GM06990 (cell line): ENCODE measurements at regions not wholly inside any gene's neighbourhood (a gene's known extent, or its start where the extent isn't known, plus 50 kb on each side); places are given as distances from the start of the nearest gene placed in this dataset.

Source experiments
- DNase-seq: peaks from one replicate; pipeline ENCODE4 v3.0.0-alpha.2; 2011; ENCODE audit not compliant: insufficient read length; ENCODE audit errors: extremely low read depth
- H3K27me3 ChIP-seq: replicated peaks from 2 replicates; pipeline ENCODE4 v1.6.0; 2011; ENCODE audit warnings: low read length; ENCODE audit not compliant: control insufficient read depth, insufficient read depth
- H3K36me3 ChIP-seq: 2 replicates; pipeline ENCODE4 v1.5.1; 2011; ENCODE audit warnings: low read length; ENCODE audit not compliant: control insufficient read depth, insufficient read depth
- H3K4me3 ChIP-seq: replicated peaks from 2 replicates; pipeline ENCODE4 v1.5.1; 2011; ENCODE audit warnings: low read depth, mild to moderate bottlenecking, control low read depth, low read length
- CTCF ChIP-seq: IDR thresholded peaks from 2 replicates; pipeline ENCODE4 v1.5.1; 2011; ENCODE audit warnings: low read length, control low read depth, mild to moderate bottlenecking, inconsistent platforms; ENCODE audit not compliant: insufficient read depth, poor library complexity, severe bottlenecking

- DNase-seq = no peak
- H3K27me3 ChIP-seq = no peaks in the 10 kb centered on the region
- no peaks in the 10 kb centered on the region for H3K36me3 ChIP-seq
- TF ChIP-seq CTCF = no peak
- H3K4me3 ChIP-seq = no peak overlapping the region
These were observed 66.8 kb upstream of the HMGN3 start for GRCh38 chr6:79301290-79301689.

- no peaks in the 10 kb centered on the region for H3K27me3 ChIP-seq
These were observed 61.7 kb upstream of the HMGN3 start for GRCh38 chr6:79296211-79296610.

More at GRCh38 chr6:79296211-79296610, 61.7 kb upstream of the HMGN3 start:
- H3K4me3 ChIP-seq = no peak overlapping the region
- no peak for TF ChIP-seq CTCF
- no peak for DNase-seq
- no peaks in the 10 kb centered on the region for H3K36me3 ChIP-seq
